Stomach (tissue), 8 donors: ENCODE measurements at regions not wholly inside any gene's neighbourhood (a gene's known extent, or its start where the extent isn't known, plus 50 kb on each side); places are given as distances from the start of the nearest gene placed in this dataset.
A peak's percentile ranks its signal among the peaks of the same experiment; 100 is the strongest.

Source experiments
- DNase-seq, 2 donors: peaks; one replicate each; pipeline versions ENCODE4 v3.0.0 to v3.0.0-alpha.2; 2013 to 2019
- H3K27ac ChIP-seq, 5 donors: fragments of 200-600 bp in 4 of 5; sonication (generic) in 4 of 5; one replicate each; pipeline ENCODE4 v1.5.1; 2013 to 2019; ENCODE audit warnings: mild to moderate bottlenecking in 1 of 5, moderate library complexity in 1 of 5
- H3K27me3 ChIP-seq, 3 donors: fragments of 200-600 bp; sonication (generic); one replicate each; pipeline ENCODE4 v1.5.1; 2017 to 2019; ENCODE audit warnings: mixed run types in 1 of 3
- H3K36me3 ChIP-seq, 4 donors: fragments of 200-600 bp; sonication (generic); 1 replicate in 3 of 4; 2 replicates in 1 of 4; pipeline ENCODE4 v1.5.1; 2016 to 2019
- H3K4me1 ChIP-seq, 4 donors: fragments of 200-600 bp; sonication (generic); one replicate each; pipeline ENCODE4 v1.5.1; 2016 to 2019
- H3K4me3 ChIP-seq, 4 donors: fragments of 200-600 bp; sonication (generic) in 3 of 4; one replicate each; pipeline ENCODE4 v1.5.1; 2016 to 2019; ENCODE audit warnings: mild to moderate bottlenecking in 1 of 4
- H3K9me3 ChIP-seq, 4 donors: fragments of 200-600 bp; sonication (generic); one replicate each; pipeline ENCODE4 v1.5.1; 2016 to 2019
- CTCF ChIP-seq, 7 experiments: fragments of 450-650 bp in 4 of 7; fragments of 200-600 bp in 3 of 7; sonication (generic) in 3 of 7; IDR thresholded peaks; one replicate each; pipeline ENCODE4 v1.5.1; 2016 to 2019; ENCODE audit warnings: antibody characterized with exemption in 7 of 7, control low read depth in 2 of 7, mild to moderate bottlenecking in 1 of 7
- EP300 ChIP-seq: sonication (generic); formaldehyde crosslinking; IDR thresholded peaks from one replicate; pipeline ENCODE4 v1.6.1; 2017; ENCODE audit warnings: antibody characterized with exemption
- POLR2A ChIP-seq, 4 donors: fragments of 450-650 bp; IDR thresholded peaks; one replicate each; pipeline ENCODE4 v1.6.1; 2016; ENCODE audit warnings: antibody characterized with exemption in 4 of 4, control low read depth in 2 of 4, mild to moderate bottlenecking in 1 of 4, moderate library complexity in 1 of 4
- POLR2AphosphoS5 ChIP-seq, 3 donors: sonication (generic); formaldehyde crosslinking; IDR thresholded peaks; one replicate each; pipeline ENCODE4 v1.6.1; 2016; ENCODE audit warnings: antibody characterized with exemption in 3 of 3
- WGBS, 5 donors: extraction: QIAGEN DNeasy Blood & Tissue Kit in 3 of 5; methylation state at CpG; one replicate each; pipeline versions ENCODE4 v1.1.5 to v1.1.7; 2013 to 2018; 5-methylcytosine and 5-hydroxymethylcytosine counted together
- intact Hi-C: fragments of 100-400 bp; cut with DNase I; formaldehyde crosslinking; loops from one replicate; pipeline ENCODE4 v1.15.1; 2023; ENCODE audit warnings: low total_unique reads
- donor health status: healthy with polysubstance abuse.
- donor health status: Bipolar disorder and iron deficiency.
- donor health status: healthy.

DNA sequence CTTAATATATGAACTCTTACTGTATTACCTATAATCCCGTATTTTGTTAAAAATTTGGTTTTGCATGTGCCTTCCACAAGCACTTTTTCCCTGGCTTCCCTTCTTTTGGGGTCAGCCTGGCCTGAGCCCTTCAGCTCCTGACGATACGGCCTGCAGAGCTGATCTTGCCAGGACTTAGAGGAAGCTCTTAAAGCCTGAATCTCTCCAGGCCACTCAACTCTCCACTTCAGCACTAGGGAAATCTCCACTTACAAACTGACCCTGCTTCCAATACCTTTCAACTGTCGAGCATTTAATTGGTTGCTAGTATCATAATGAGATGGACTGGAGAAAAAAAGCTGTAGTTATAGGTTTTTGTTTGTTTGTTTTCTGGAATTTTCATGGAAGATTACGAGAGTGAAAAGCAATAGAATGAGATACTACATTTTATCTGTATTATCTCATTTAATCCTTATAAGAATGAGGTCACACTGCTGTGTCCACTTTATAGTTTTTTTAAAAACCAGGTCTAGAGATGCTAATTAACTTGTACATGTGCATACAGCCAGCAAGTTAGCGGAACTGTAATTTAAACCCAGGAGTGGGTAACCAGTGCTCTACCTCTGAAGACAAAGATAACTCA, 54.8 kb downstream of the ZBTB38 start:
- H3K27me3 ChIP-seq, result no peaks in the 10 kb centered on the region
- TF ChIP-seq POLR2A (IDR thresholded peaks at IDR 0.05), result no peak
- no peak for TF ChIP-seq CTCF (IDR thresholded peaks at IDR 0.05)
- no peak for TF ChIP-seq POLR2AphosphoS5 (IDR thresholded peaks at IDR 0.05)
- TF ChIP-seq EP300, result no peak
- no peak overlapping the region for H3K4me3 ChIP-seq
- DNase-seq, result no peak
- H3K36me3 ChIP-seq, result peaks cover 3 to 28% (median 17%) of the 10 kb centered on the region in 4 donors
- H3K9me3 ChIP-seq, result no peaks in the 10 kb centered on the region
- H3K4me1 ChIP-seq, result peaks cover 33 to 85% (median 58%) of the 10 kb centered on the region in 4 donors
- WGBS, 5 donors, result 77 to 88% (median 84%) methylated on average over 6 of the region's 6 CpGs
- peak overlapping the region in 3 of 5 donors; percentile 1 to 88 (median 29) for H3K27ac ChIP-seq
- intact Hi-C loops, result no loop called here

- no peak for TF ChIP-seq CTCF (IDR thresholded peaks at IDR 0.05)
- TF ChIP-seq POLR2AphosphoS5 (IDR thresholded peaks at IDR 0.05), result no peak
- no peak for TF ChIP-seq POLR2A (IDR thresholded peaks at IDR 0.05)
- no peak for TF ChIP-seq EP300
- Histone ChIP-seq H3K27me3 (no peaks in the 10 kb centered on the region), H3K36me3 (peaks cover 4 to 38% (median 21%) of the 10 kb centered on the region in 4 donors), H3K27ac (peak overlapping the region; percentile 39 to 88 (median 82)), H3K9me3 (no peaks in the 10 kb centered on the region), H3K4me3 (no peak overlapping the region), H3K4me1 (peaks cover 29 to 92% (median 57%) of the 10 kb centered on the region in 4 donors)
- DNase-seq, result no peak
- WGBS, 5 donors, result 65 to 74% (median 69%) methylated on average over 6 of the region's 6 CpGs
- intact Hi-C loops, result no loop called here
Observed at GRCh38 chr3:141425523-141426233, 57.4 kb downstream of the ZBTB38 start.

DNA sequence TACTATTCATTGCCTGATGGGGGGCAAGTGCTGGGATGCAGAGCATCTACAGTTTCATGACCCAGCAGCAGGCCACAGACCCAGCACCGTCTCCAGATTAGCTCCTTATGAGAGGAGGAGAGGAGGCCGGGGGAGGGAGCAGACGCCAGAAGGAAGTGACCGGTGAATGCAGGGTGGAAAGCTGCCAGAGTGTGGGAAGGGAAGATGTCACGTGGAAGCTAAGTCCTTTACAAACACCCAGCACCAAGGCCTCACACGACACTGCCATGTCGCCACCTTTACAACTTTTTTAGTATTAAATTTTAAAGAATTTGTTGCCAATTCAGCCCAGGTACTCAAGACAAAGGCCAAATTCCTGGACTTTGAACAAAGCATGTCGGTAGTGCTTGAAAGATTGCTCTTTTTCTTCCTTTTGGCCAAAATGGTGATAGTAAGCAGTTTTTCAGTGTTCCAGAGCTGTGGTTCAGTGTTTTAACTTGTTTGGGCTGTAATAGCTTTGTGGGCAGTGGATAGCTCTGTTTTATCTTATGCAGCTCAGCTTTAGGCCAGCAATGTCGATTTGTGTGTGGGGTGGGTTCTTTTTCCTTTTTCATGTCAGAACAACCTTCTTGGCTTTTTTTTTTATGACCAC, 58.2 kb downstream of the ZBTB38 start:
- intact Hi-C loops, result no loop called here
- no peaks in the 10 kb centered on the region for H3K9me3 ChIP-seq
- peaks cover 4 to 41% (median 22%) of the 10 kb centered on the region in 4 donors for H3K36me3 ChIP-seq
- H3K27me3 ChIP-seq, result no peaks in the 10 kb centered on the region
- TF ChIP-seq POLR2AphosphoS5 (IDR thresholded peaks at IDR 0.05) (peak in 1 of 3 donors; percentile 53), CTCF (IDR thresholded peaks at IDR 0.05) (no peak)
- H3K27ac ChIP-seq, result peak overlapping the region; percentile 62 to 88 (median 82)
- 9 to 31% (median 14%) methylated on average over 9 of the region's 9 CpGs for WGBS, 5 donors
- DNase-seq, result peak; percentile 88 to 89
- no peak overlapping the region for H3K4me3 ChIP-seq
- peaks cover 31 to 91% (median 62%) of the 10 kb centered on the region in 4 donors for H3K4me1 ChIP-seq

DNA sequence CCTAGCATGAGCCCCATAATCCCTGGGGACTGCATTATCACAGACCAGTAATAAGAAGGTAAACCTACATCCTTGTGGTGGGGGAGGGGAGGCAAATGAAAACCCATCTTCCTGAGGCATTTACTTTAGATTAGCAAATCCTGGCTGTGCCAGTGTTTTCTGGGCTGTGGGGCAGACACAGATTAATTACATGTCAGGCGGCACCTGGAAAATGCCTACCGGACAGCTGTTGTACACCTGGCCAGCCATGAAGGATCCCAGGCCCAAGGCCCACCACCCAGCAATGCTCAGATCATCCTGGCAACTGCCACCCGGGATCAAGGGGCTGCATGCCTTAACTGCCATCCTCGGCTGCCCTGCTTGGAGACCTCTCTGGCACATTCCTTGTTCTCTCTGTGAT, 59.1 kb upstream of the RASA2 start:
- no peaks in the 10 kb centered on the region for H3K27me3 ChIP-seq
- H3K36me3 ChIP-seq, result peaks cover 4 to 33% (median 20%) of the 10 kb centered on the region in 4 donors
- intact Hi-C loops, result no loop called here
- peak overlapping the region; percentile 41 to 88 (median 82) for H3K27ac ChIP-seq
- H3K9me3 ChIP-seq, result no peaks in the 10 kb centered on the region
- no peak overlapping the region for H3K4me3 ChIP-seq
- 35 to 77% (median 60%) methylated on average over 4 of the region's 4 CpGs for WGBS, 5 donors
- peaks cover 35 to 90% (median 68%) of the 10 kb centered on the region in 4 donors for H3K4me1 ChIP-seq
- TF ChIP-seq POLR2A (IDR thresholded peaks at IDR 0.05) (no peak), CTCF (IDR thresholded peaks at IDR 0.05) (no peak), EP300 (no peak), POLR2AphosphoS5 (IDR thresholded peaks at IDR 0.05) (no peak)
- no peak for DNase-seq
